Activated CD8-positive, alpha-beta memory T cell treated with anti-CD3 and anti-CD28 coated beads for 24 hours (primary cell): ENCODE measurements at regions not wholly inside any gene's neighbourhood (a gene's known extent, or its start where the extent isn't known, plus 50 kb on each side); places are given as distances from the start of the nearest gene placed in this dataset.

Experiments
- DNase-seq: peaks from one replicate; pipeline ENCODE4 v3.0.0-alpha.2; 2020

- DNase-seq = no peak
Measured at GRCh38 chr7:3196629-3197400, 104.2 kb upstream of the SDK1 start.

- no peak for DNase-seq
Measured at GRCh38 chr7:3197567-3198213, 103.4 kb upstream of the SDK1 start.

GRCh38 chr7:3198316-3198715 is 102.7 kb upstream of the SDK1 start:
- no peak for DNase-seq

- DNase-seq = no peak
Measured at GRCh38 chr7:3200504-3200903, 100.5 kb upstream of the SDK1 start.

GRCh38 chr7:3201306-3201705 is 99.7 kb upstream of the SDK1 start:
- no peak for DNase-seq

- DNase-seq = peak; percentile 26
Measured at GRCh38 chr7:3201937-3202710, 98.9 kb upstream of the SDK1 start.

GRCh38 chr7:3204526-3204925 is 96.5 kb upstream of the SDK1 start:
- peak; percentile 26 for DNase-seq

- peak; percentile 9 for DNase-seq
Measured at GRCh38 chr7:3206101-3206500, 95.0 kb upstream of the SDK1 start.

GRCh38 chr7:3206771-3207191 is 94.3 kb upstream of the SDK1 start:
- DNase-seq = no peak

GRCh38 chr7:3207387-3207902 is 93.6 kb upstream of the SDK1 start:
- DNase-seq = peak; percentile 9

GRCh38 chr7:3210531-3210930 is 90.5 kb upstream of the SDK1 start:
- DNase-seq = no peak

- DNase-seq = no peak
Measured at GRCh38 chr7:3214090-3214413, 87.0 kb upstream of the SDK1 start.

GRCh38 chr7:3215624-3216585 is 85.1 kb upstream of the SDK1 start:
- DNase-seq = no peak

GRCh38 chr7:3217166-3217565 is 83.9 kb upstream of the SDK1 start:
- DNase-seq = no peak

GRCh38 chr7:3218411-3219225 is 82.4 kb upstream of the SDK1 start:
- no peak for DNase-seq

GRCh38 chr7:3229904-3230470 is 71.1 kb upstream of the SDK1 start:
- DNase-seq = no peak

- no peak for DNase-seq
Measured at GRCh38 chr7:3230908-3231307, 70.1 kb upstream of the SDK1 start.

GRCh38 chr7:3232228-3232627 is 68.8 kb upstream of the SDK1 start:
- DNase-seq = no peak

GRCh38 chr7:3233301-3233700 is 67.8 kb upstream of the SDK1 start:
- DNase-seq = no peak

GRCh38 chr7:3234051-3234450 is 67.0 kb upstream of the SDK1 start:
- no peak for DNase-seq

- DNase-seq = no peak
Measured at GRCh38 chr7:3234851-3235250, 66.2 kb upstream of the SDK1 start.
